HG02610 (cell line): ENCODE measurements at regions not wholly inside any gene's neighbourhood (a gene's known extent, or its start where the extent isn't known, plus 50 kb on each side); places are given as distances from the start of the nearest gene placed in this dataset.

Experiments
- ATAC-seq: cut with Tn5 transposase; IDR thresholded peaks from one replicate; pipeline ENCODE4 v1.9.1; 2021; ENCODE audit warnings: mild to moderate bottlenecking, moderate library complexity; ENCODE audit not compliant: unreplicated experiment

DNA sequence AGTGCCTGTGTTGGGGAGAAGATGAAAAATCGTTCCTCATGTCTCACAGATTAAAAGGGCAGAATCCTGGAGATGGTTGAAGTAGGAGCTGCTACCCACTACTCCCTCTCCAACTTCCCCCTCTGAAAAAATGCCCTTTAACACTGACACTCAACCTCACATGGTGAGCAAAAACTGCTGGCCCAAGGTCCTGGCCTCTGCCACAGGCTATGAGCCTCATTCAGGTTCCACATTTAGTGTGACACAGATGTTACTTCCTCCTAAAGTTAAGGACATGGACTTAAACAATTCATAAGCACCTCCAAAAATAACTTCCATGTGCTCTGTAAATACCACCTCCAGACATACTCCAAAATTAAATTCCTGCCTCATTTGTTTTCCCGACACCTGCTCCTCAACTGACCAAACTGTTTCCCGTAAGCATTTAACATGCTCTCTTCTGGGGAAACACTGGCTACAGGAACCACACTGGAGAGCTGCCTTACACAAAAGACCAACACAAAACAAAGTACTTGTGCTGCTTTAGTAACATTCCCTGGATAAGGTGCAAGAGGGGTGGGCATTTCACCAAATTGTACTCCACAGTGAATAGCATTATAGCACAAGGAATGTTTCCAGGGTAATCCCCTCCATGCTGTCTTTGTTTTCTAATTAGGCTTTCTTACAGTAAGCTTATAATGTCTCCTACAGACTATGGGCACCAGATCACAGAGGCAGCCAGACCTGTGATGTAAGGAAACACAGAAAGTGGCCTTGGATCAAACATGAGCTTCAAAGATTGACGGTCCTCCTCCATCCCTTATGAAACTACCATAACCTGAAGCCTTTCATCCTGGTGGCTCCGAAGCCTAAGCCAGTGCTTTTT, 57.0 kb downstream of the PHLDA1 start:
- no peak for ATAC-seq

DNA sequence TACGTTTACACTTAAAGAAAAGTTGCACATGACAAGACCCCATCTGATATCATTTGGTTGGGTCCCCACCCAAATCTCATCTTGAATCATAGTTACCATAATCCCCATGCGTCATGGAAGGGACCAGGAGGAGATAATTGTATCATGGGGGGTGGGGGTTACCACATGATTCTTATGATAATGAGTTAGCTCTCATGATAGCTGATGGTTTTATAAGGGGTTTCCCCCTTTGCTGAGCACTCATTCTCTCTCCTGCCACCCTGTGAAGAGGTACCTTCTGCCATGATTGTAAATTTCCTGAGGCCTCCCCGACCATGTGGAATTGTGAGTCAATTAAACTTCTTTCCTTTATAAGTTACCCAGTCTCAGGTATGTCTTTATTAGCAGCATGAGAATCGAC, 60.3 kb downstream of the PHLDA1 start:
- ATAC-seq, result no peak

DNA sequence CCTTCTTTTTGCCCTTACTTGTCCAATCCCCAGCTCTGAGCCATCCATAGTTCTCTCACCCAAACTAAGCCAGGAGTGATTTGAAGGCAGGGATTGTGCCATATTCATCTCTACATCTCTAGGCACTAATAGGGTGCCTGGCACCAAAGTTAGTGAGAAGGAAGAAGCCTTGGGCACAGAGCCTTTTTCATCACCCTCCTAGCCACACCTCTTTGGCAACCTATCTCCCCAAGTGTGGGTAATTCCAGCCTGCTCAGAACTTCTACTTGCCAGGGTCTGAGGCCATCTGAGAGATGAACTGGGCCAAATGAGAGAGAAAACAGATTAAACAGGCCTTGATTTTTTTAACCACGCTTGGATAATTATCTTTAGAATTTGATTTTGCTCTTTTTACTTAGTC, 61.3 kb downstream of the PHLDA1 start:
- ATAC-seq, result no peak

DNA sequence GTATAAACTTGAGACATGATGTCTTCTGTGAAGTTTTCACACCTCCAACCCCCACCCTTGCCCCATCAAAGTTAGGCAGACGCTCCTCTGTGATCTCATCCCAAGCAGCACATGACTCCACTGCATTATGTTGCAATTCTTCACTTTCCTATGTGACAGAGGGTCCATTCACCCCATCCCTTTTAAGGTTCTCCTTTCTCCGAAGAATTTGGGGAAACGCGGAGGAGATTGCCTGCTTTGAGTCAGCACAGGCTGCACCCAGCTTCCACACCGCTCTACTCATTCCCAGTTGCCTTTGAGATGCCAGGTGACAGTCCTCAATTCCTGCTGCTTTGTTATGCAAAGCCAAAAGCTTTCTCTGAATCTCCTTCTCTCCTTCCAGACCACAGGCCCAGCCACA, 61.8 kb downstream of the PHLDA1 start:
- no peak for ATAC-seq

DNA sequence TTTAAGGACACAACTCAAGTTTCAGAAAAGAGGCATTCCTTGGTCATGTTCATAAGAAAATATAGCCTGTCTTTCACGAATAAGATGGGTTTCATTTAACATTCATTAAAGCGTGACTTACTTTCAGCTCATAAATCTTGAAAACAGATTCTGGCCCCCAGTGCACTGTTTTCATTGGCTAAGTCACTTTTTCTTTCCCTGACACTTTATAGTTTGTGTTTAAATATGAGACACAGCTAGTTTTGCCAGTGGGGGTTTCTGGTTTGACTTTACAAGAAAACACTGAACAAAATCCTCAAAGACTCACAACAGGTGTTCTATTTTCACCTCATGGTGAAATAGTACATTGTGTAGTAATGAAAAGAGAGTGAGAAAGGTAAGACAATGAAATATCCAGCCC, 65.9 kb downstream of the PHLDA1 start:
- no peak for ATAC-seq

DNA sequence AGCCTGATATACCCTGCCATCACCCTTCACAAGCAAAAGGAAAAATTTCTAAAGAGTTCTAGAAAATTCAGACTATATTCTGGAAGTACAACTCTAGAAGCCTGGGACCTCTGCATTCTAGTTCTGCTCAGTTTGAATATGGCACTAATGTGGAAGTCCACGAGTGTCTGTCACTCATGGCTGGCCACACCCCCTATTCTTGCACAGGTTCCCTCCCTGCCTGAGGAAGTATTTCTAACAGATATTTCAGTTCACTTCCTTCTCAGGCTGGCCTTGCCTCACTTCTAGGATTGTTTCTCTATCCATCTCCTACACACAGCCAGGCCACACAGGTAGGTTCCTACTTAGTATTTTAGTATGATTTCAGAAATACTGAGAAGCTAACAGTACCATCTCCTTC, 67.4 kb downstream of the PHLDA1 start:
- no peak for ATAC-seq

DNA sequence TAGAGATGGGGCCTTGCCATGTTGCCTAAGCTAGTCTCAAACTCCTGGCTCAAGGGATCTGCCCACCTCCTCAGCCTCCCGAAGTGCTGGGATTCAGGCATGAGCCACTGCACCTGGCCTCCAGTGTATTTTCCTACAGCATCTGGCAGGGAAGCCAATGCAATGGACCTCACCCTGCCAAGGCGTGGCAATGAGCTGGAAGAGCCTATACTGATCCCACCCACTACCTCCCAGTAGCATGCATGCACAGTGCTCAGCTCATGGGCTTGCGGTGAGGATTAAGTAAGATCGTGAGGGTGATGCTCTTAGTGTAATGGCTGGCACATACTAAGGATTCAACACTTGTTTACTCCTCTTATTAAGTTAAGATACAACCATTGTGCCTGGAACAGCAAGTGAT, 69.7 kb downstream of the PHLDA1 start:
- no peak for ATAC-seq

DNA sequence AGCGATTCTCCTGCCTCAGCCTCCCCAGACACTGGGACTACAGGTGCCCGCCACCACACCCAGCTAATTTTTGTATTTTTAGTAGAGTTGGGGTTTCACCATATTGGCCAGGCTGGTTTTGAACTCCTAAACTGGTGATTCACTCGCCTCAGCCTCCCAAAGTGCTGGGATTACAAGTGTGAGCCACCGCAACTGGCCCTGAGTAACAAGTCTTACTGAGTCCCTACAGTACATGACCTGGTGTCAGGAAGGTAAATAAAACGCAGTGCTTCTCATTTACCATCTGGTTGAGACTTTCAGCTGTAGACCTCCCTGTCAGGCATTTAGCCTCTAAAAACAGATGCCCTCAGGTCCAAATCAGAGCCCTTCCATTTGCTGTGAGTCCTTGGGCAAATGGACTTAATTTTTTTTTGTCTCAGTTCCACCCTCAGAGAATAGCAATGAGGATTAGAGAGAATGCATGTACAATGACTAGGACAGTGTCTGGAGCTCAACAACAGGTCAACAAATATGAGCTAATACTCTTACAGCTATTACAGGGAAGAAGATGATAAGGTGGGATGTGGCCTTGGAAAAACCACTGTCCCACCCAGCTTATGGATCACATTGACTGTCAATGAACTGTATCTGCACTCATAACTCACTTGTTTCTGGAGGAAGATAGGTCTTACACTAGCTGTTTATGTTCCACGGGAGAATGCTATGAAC, 70.5 kb downstream of the PHLDA1 start:
- no peak for ATAC-seq

DNA sequence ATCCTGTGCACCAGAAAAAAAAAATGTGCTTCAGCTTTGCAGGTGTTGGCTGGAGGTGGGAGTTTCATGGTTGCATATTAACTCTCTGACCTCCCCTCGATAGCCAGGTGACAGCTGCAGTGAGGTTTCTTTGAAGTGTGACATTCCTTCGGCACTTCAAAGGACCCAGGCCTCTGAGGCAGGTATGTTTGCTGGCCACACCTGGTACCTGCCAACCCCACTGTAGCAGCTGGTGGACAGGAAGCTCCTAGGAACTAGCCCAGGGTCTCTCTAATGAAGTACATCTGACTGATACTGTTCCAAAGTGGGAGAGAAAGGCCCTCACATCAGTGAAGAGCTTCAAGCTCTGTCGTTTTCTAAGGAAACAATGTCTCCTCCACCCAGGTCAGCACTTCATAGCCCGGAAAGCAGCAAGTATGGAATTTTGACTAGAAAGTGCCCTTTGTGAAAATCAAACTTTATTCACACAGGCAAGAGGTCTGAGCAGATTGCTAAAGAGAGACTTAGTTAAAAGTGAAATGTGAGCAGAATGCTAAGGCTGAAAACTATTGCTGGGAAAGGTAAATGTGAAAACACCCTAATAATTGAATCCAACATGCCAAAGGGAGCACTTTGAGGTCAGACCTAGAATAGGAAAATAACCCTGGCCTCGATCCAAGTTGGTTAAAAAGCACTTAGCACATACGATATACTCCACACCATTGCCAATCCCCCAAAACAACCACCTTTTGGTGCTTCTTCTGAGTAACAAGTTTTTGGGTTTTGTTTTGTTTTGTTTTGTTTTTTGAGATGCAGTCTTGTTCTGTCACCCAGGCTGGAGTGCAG, 71.3 kb downstream of the PHLDA1 start:
- ATAC-seq, result no peak

DNA sequence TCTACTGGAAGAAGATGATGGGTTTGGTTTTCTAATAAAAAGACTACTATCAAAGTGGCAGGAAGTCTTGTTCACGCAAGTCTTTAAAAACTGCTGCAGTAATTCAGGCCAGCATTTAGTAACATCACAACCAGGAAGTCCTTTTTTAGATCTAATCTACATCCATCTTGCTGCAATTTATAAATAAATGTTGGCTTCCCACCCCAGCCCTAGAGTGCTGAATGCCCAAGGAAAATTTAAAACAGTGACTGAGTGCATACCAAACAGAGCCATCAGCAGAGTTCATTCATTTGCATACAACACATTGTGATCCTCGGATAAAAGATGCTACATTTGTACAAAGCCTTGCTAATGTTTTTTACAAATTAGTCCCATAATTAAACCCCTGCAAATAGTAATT, 72.1 kb downstream of the PHLDA1 start:
- no peak for ATAC-seq

DNA sequence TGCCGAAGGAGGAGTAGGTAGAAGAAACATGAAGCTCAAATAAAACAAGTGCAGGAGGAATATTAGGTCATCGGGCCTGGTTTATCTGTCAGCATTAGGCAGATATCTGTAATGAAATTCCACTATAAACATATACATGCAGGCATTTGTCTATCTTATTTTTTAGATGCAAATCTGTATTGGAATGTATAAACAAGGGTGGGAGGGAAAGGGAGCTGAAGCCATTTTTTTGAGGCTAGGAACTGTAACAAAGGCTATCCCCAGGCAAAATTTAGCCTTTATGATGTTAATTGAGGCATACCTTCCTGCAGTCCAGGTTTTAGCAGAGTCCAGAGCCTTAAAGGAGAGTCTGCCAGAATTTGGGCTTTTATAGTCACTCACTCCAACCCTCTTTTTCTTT, 72.5 kb downstream of the PHLDA1 start:
- no peak for ATAC-seq

DNA sequence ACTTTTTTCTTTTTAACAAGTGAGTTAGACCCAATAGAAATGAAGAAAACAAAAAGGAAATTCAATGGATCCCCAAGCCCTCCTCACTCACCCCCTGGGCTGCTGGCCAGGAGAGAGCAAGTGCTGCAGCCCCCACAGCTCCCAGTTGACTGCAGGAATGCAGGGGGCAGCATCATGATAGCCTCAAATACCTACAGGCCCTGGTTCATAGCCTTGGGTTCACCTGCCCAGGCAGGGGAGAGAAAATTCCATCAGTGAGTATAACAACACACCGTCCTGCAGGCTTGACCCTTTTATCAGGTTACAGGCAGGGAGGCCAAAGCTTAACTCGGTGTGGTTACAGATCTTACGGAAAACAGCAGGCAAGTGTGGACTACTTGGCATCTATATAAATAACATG, 76.3 kb downstream of the PHLDA1 start:
- ATAC-seq, result no peak

DNA sequence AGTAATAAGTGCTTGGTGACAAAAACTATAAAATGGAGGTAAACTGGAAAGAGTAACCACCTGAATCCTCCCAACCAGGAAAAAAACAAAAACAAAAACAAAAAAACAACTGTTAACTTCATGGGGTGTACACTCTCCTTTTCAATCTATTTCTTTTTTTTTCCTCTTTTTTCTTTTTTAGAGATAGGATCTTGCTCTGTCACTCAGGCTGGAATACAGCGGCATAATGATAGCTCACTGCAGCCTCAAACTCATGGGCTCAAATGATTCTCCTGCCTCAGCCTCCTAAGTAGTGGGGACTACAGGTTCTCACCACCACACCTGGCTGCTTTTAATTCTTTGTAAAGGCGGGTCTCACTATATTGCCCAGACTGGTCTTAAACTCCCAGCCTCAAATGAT, 76.8 kb downstream of the PHLDA1 start:
- ATAC-seq, result no peak

DNA sequence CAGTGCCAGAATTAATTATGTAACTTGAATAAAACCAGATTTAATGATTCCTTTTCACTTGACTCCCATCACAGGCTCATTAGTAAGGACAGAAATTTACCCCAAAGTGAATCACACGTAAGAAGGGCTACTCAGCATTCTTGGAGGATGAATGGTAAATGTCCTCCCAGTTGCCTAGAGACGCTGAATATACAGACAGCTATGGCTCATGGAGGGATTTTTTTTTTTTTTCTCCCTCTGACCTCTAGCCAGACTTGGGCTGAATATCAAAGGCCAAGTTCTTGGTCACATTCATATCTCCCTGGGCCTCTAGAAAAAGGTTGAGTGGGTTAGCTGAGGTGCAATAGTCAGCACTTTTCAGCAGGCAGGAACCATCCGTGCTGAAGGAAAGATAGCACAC, 77.5 kb downstream of the PHLDA1 start:
- ATAC-seq, result no peak

DNA sequence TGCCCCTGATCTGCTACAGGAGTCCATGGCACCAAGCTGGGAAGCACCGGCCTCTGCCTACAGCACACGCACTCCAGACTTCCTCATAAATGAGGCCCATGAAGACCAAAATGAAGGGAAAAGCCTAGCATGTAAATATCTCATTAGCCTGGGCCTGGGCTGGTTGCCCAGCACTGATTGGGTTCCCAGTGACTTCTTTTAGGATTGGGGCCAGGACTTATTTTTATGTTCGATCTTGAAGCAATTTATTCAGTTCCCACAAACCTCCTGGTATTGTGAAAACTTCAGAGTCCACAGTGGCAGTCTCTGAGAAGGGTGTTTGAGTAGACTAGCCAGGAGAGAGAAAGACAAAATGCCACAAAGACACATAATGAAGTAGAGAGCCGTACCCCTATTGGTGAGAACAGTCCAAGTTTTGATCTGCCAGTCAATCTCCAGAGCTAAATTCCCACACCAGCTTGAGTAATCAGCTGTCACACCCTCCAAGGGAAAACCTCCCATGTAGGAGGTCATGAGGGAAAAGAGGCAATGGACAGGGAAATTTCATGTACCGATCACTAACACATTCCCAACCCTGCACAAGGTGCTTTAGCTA, 78.2 kb downstream of the PHLDA1 start:
- no peak for ATAC-seq

DNA sequence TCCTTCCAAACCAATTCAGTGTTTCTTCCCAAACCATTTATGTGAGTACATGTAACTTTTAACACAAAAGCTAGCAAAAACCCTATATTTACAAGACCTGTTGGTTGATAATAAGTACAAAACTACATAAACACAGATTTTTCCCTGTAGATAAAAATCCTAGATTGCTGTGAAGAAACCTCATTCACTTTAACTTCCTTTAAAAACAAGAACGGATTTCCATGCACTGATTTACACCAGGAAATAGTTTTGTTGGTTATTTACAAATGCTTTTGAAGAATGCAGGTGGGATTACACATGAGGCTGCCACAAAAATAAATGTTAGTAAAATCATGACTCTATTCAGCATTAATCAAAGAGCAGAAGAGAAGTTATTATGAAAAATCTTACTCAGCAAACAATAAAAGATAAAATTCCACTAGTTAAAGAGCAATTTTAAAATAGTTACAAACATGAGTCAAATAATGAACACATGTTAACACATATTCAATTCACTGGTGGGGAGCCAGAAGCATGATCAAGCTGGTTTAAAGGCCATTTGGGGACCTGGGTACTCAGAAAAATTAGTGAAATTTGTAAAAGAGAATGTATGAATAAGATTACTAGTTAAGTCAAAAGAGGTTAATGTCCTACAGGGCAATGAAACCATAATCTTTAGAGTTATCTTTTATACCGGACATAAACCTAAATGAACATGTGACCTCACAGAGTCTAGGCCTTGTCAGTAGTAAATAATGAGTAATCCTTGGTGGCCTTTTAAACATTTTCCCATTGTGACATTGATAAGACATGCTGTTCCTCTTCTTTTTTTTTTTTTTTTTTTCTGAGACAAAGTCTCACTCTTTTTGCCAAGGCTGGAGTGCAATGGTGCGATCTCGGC, 79.9 kb downstream of the PHLDA1 start:
- ATAC-seq, result no peak

DNA sequence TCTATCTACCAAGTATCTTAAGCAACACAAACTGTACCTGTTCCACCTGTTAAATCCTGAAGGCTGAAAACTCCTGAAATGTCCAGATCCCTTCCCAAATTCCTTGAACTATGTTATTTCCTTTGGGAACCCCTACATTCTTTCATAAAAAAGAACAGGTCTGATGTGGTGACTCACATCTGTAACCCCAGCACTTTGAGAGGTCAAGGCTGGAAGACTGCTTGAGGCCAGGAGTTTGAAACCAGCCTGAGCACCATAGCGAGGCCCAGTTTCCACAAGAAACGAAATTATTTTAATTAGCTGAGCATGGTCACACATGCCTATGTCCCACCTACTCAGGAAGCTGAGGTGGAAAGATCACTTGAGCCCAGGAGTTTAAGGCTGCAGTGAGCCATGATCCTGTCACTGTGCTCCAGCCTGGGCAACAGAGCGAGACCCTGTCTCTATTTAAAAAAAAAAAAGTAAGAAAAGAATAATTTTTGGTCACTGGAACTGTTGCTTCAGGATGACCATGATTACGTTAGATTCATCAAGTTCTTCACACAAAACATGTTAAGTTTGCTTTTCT, 84.3 kb downstream of the PHLDA1 start:
- ATAC-seq, result no peak

DNA sequence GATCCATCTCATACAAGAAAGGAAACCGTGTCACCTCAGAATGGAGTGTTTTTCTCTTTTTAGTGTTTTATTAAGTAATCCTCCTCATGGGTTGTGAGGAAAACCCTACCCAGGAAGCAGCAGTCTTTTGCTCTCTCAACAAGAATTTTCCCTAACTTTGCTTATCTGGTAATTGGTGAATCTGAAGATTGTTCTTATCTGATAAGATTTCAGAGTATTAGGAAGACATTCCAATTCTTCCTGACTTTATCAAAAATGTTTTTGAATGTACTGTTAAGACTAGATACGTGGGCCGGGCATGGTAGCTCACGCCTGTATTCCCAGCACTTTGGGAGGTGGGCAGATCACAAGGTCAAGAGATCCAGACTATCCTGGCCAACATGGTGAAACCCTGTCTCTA, 86.0 kb downstream of the PHLDA1 start:
- no peak for ATAC-seq

DNA sequence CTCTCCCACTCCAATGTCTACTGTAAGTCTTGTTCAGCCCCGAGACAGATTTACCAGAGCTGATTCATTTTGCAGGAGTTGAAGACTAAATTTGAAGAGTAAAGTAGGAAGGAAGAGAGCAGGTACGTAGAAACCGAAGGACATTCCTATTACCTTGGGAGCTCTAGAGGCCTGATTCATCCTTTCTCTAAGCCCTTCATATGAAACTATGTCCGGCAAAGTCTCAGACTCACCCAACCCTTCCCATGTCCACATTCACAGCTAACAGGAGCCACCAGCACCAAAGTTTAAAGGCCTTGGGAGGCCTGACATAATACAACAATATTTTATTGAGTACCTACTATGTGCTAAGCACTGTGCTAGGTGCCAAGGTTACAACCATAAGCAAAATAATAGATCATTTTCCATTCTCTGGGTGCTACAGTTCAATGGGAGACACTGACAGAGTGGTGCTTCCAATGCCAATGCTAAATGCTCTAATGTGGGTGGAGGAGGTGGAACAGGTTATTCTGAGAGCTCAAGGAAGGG, 86.6 kb downstream of the PHLDA1 start:
- no peak for ATAC-seq
